Body of pancreas (tissue), 4 donors: ENCODE measurements at regions not wholly inside any gene's neighbourhood (a gene's known extent, or its start where the extent isn't known, plus 50 kb on each side); places are given as distances from the start of the nearest gene placed in this dataset.

Experiments
- POLR2A ChIP-seq, 3 donors: fragments of 450-650 bp; IDR thresholded peaks; one replicate each; pipeline ENCODE4 v1.6.1; 2016; ENCODE audit warnings: antibody characterized with exemption in 3 of 3, mild to moderate bottlenecking in 2 of 3
- TF ChIP-seq, protein P1 (sequence below), 7 experiments: fragments of 450-650 bp in 4 of 7; fragments of 200-600 bp in 3 of 7; sonication (generic) in 3 of 7; IDR thresholded peaks; one replicate each; pipeline ENCODE4 v1.5.1; 2016 to 2019; ENCODE audit warnings: antibody characterized with exemption in 7 of 7

DNA sequence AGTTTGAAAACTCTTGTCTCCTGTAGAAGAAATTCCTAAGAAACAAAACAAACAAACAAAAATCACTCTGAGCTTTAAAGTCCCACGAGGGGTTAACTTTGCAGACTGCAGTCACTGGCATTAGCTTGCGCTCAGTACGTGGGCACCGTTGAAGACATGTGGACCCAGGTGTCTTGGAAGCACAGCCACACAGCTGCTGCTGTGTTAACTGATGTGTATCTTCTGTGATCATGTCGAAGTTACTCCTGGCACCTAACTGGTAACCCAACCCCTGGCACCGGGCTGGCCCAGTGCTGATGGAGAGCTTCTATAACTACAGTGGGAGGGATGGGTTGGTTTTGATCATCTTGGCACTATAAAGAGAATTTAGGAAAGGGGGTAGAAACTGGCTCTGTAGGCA, 51.6 kb upstream of the FHL2 start:
- TF ChIP-seq, protein P1, sequence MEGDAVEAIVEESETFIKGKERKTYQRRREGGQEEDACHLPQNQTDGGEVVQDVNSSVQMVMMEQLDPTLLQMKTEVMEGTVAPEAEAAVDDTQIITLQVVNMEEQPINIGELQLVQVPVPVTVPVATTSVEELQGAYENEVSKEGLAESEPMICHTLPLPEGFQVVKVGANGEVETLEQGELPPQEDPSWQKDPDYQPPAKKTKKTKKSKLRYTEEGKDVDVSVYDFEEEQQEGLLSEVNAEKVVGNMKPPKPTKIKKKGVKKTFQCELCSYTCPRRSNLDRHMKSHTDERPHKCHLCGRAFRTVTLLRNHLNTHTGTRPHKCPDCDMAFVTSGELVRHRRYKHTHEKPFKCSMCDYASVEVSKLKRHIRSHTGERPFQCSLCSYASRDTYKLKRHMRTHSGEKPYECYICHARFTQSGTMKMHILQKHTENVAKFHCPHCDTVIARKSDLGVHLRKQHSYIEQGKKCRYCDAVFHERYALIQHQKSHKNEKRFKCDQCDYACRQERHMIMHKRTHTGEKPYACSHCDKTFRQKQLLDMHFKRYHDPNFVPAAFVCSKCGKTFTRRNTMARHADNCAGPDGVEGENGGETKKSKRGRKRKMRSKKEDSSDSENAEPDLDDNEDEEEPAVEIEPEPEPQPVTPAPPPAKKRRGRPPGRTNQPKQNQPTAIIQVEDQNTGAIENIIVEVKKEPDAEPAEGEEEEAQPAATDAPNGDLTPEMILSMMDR (IDR thresholded peaks at IDR 0.05), result no peak
- no peak for TF ChIP-seq POLR2A (IDR thresholded peaks at IDR 0.05)
